ENCODE measurements at regions not wholly inside any gene's neighbourhood (a gene's known extent, or its start where the extent isn't known, plus 50 kb on each side); places are given as distances from the start of the nearest gene placed in this dataset.

DNA sequence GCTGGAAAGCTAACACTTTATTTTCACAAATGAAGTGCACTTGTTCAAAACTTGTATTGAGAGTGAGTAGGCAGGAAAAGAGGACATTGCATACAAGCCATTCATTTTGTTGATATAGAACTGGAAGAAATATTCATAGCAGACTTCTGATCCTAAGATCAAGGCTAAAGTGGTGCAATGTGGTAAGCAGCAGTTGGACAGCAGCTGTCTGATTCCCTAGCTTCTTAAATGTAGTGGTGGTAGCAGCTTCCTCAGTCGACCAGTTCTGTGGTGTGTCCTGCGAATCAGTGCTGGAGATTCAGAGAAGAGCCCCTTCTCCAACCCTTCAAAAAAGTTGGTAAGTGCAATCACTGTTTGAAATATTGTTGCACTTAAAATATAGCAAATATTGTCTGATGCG, 281.7 kb upstream of the GJE1 start:
- H2AFZ ChIP-seq (ENCODE audit: low read length) = no peak overlapping the region
- no peaks in the 10 kb centered on the region for H3K9me3 ChIP-seq (ENCODE audit: low read depth, low read length)
- no peak overlapping the region for H3K4me2 ChIP-seq (ENCODE audit: insufficient read depth, low read length)
- no peaks in the 10 kb centered on the region for H3K79me2 ChIP-seq (ENCODE audit: insufficient read depth, low read length)
- H3K4me1 ChIP-seq (ENCODE audit: insufficient read depth, low read length) = no peaks in the 10 kb centered on the region
- no peak overlapping the region for H3K4me3 ChIP-seq (ENCODE audit: insufficient read depth, low read length)
- no peak overlapping the region for H3K27ac ChIP-seq (ENCODE audit: low read depth, low read length)
- TF ChIP-seq, protein P1, sequence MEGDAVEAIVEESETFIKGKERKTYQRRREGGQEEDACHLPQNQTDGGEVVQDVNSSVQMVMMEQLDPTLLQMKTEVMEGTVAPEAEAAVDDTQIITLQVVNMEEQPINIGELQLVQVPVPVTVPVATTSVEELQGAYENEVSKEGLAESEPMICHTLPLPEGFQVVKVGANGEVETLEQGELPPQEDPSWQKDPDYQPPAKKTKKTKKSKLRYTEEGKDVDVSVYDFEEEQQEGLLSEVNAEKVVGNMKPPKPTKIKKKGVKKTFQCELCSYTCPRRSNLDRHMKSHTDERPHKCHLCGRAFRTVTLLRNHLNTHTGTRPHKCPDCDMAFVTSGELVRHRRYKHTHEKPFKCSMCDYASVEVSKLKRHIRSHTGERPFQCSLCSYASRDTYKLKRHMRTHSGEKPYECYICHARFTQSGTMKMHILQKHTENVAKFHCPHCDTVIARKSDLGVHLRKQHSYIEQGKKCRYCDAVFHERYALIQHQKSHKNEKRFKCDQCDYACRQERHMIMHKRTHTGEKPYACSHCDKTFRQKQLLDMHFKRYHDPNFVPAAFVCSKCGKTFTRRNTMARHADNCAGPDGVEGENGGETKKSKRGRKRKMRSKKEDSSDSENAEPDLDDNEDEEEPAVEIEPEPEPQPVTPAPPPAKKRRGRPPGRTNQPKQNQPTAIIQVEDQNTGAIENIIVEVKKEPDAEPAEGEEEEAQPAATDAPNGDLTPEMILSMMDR (IDR thresholded peaks at IDR 0.05; ENCODE audit: extremely low read depth, low read depth, low read length) = no peak
- H4K20me1 ChIP-seq (ENCODE audit: insufficient read depth, low read length) = no peaks in the 10 kb centered on the region
- DNase-seq (ENCODE audit: insufficient read length, low spot score, missing footprints) = no peak
- no peaks in the 10 kb centered on the region for H3K36me3 ChIP-seq (ENCODE audit: insufficient read depth, low read length)
- no peaks in the 10 kb centered on the region for H3K27me3 ChIP-seq (ENCODE audit: insufficient read depth, low read length)

DNA sequence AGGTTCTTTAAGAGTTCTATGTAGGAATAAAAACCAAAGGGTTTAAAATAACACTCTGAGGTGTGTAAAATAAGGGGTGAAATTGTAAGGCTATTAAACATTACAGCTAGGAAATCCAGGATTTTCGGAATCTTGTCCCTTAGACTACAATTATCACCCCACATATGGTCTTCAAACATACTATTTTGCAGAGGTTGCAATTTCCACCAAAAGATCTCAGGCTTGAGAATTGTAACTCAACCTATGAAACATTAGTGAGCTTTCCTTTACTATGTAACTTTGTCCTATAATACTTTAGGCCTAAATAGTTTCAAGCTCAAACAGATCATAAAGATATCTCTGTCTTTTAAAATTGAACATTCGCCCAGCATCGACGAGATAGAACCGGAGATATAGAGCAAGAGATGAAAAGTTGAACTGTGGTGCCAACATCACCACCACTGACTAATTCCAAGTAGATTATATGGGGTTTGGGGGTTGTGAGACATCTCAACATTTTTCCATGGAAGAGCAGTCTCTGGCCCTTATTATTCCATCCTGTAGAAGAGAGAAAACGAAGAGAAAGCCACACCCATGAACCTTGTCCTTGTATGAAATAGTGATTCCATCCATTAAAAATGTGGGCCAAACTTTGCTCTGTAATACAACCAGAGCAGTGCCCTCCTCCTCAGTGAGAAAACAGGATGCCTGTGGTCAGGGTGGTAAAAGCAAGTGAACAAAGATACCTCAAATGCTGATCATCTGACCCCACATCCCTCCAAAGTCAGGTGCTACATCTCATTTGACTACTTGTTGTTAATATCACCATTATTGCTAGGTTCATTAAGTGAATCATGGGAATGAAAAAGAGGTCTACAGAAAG, 284.5 kb upstream of the GJE1 start:
- Histone ChIP-seq H3K4me1 (ENCODE audit: insufficient read depth, low read length) (no peaks in the 10 kb centered on the region), H2AFZ (ENCODE audit: low read length) (no peak overlapping the region), H4K20me1 (ENCODE audit: insufficient read depth, low read length) (no peaks in the 10 kb centered on the region), H3K27me3 (ENCODE audit: insufficient read depth, low read length) (no peaks in the 10 kb centered on the region), H3K27ac (ENCODE audit: low read depth, low read length) (no peak overlapping the region), H3K36me3 (ENCODE audit: insufficient read depth, low read length) (no peaks in the 10 kb centered on the region), H3K9me3 (ENCODE audit: low read depth, low read length) (no peaks in the 10 kb centered on the region), H3K79me2 (ENCODE audit: insufficient read depth, low read length) (no peaks in the 10 kb centered on the region), H3K4me3 (ENCODE audit: insufficient read depth, low read length) (no peak overlapping the region), H3K4me2 (ENCODE audit: insufficient read depth, low read length) (no peak overlapping the region)
- DNase-seq (ENCODE audit: insufficient read length, low spot score, missing footprints) = no peak
- TF ChIP-seq, protein P1 (IDR thresholded peaks at IDR 0.05; ENCODE audit: extremely low read depth, low read depth, low read length) = no peak

DNA sequence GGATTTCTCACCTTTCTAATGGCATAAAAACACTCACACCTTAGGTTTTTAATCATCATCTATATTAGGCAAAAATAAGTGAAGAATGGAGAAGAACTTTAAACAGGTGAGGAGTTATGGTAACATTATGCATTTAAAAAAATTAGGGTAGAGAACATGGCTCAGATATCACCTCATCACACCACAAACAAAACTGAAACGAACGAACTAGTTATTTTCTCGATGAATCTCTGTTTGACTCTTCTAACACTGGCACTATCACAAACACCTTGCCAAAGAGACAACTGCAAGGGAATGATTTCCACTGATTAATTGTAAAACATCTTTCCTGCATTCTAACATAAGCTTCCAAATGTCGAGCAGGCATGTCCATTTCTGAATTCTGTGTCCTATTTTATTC, 286.1 kb upstream of the GJE1 start:
- Histone ChIP-seq H3K4me2 (ENCODE audit: insufficient read depth, low read length) (no peak overlapping the region), H3K79me2 (ENCODE audit: insufficient read depth, low read length) (no peaks in the 10 kb centered on the region), H4K20me1 (ENCODE audit: insufficient read depth, low read length) (no peaks in the 10 kb centered on the region), H3K36me3 (ENCODE audit: insufficient read depth, low read length) (no peaks in the 10 kb centered on the region), H3K4me1 (ENCODE audit: insufficient read depth, low read length) (no peaks in the 10 kb centered on the region), H3K4me3 (ENCODE audit: insufficient read depth, low read length) (no peak overlapping the region), H3K27ac (ENCODE audit: low read depth, low read length) (no peak overlapping the region), H3K27me3 (ENCODE audit: insufficient read depth, low read length) (no peaks in the 10 kb centered on the region), H3K9me3 (ENCODE audit: low read depth, low read length) (no peaks in the 10 kb centered on the region), H2AFZ (ENCODE audit: low read length) (no peak overlapping the region)
- no peak for DNase-seq (ENCODE audit: insufficient read length, low spot score, missing footprints)
- TF ChIP-seq, protein P1 (IDR thresholded peaks at IDR 0.05; ENCODE audit: extremely low read depth, low read depth, low read length) = no peak

DNA sequence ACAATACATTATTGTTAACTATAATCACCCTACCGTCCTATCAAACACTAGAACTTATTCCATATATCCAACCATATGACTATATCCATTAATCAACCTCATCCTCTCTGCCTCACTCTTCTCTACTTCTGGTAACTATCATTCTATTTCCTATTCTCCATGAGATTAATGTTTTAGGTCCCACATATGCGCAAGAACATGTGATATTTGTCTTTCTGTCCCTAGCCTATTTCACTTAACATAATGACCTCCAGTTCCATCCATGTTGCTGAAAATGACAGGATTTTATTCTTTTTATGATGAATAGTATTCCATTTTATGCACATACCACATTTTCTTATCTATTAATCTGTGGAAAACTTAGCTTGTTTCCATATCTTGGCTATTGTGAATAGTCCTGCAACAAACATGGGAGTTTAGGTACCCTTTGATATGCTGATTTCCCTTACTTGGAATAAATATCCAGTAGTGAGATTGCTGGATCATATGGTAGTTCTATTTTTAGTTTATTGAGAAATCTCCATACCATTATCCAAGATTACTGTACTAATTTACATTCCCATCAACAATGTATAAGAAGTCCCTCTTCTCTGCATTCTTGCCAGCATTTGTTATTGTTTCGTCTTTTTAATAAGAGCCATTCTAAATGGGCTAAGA, 289.4 kb upstream of the GJE1 start:
- no peak for DNase-seq (ENCODE audit: insufficient read length, low spot score, missing footprints)
- H3K27ac ChIP-seq (ENCODE audit: low read depth, low read length) = no peak overlapping the region
- no peak overlapping the region for H3K4me3 ChIP-seq (ENCODE audit: insufficient read depth, low read length)
- H3K27me3 ChIP-seq (ENCODE audit: insufficient read depth, low read length) = no peaks in the 10 kb centered on the region
- H3K4me1 ChIP-seq (ENCODE audit: insufficient read depth, low read length) = no peaks in the 10 kb centered on the region
- TF ChIP-seq, protein P1 (IDR thresholded peaks at IDR 0.05; ENCODE audit: extremely low read depth, low read depth, low read length) = no peak
- H4K20me1 ChIP-seq (ENCODE audit: insufficient read depth, low read length) = no peaks in the 10 kb centered on the region
- no peaks in the 10 kb centered on the region for H3K79me2 ChIP-seq (ENCODE audit: insufficient read depth, low read length)
- H3K4me2 ChIP-seq (ENCODE audit: insufficient read depth, low read length) = no peak overlapping the region
- no peaks in the 10 kb centered on the region for H3K36me3 ChIP-seq (ENCODE audit: insufficient read depth, low read length)
- no peak overlapping the region for H2AFZ ChIP-seq (ENCODE audit: low read length)
- H3K9me3 ChIP-seq (ENCODE audit: low read depth, low read length) = no peaks in the 10 kb centered on the region
